CD14-positive monocyte (primary cell): ENCODE measurements at regions not wholly inside any gene's neighbourhood (a gene's known extent, or its start where the extent isn't known, plus 50 kb on each side); places are given as distances from the start of the nearest gene placed in this dataset.

ENCODE experiments used
- DNase-seq, 3 donors: peaks; one replicate each; pipeline ENCODE4 v3.0.0-alpha.2; 2011 to 2022
- H2AFZ ChIP-seq: 2 replicates; pipeline ENCODE4 v1.6.0; 2012; ENCODE audit warnings: mild to moderate bottlenecking, low read depth, low read length, inconsistent platforms; ENCODE audit not compliant: insufficient read depth, poor library complexity, severe bottlenecking
- H3K27ac ChIP-seq, 2 donors: 1 replicate in 1 of 2; 2 replicates in 1 of 2; pipeline ENCODE4 v1.5.1; 2012 to 2013; ENCODE audit warnings: low read length in 2 of 2, control low read depth in 1 of 2, inconsistent platforms in 1 of 2, low read depth in 1 of 2, mild to moderate bottlenecking in 1 of 2
- H3K27me3 ChIP-seq, 2 donors: one replicate each; pipeline versions ENCODE4 v1.6.0 to v1.6.1; 2011 to 2013; ENCODE audit warnings: low read length in 2 of 2; ENCODE audit not compliant: control insufficient read depth in 2 of 2, insufficient read depth in 2 of 2
- H3K36me3 ChIP-seq, 2 donors: replicated peaks in 1 of 2; 1 replicate in 1 of 2; 2 replicates in 1 of 2; pipeline versions ENCODE4 v1.5.1 to v1.6.1; 2012 to 2013; ENCODE audit warnings: low read length in 2 of 2, control low read depth in 1 of 2, inconsistent platforms in 1 of 2, mild to moderate bottlenecking in 1 of 2; ENCODE audit not compliant: insufficient read depth in 2 of 2, control insufficient read depth in 1 of 2
- H3K4me1 ChIP-seq, 2 donors: 1 replicate in 1 of 2; 2 replicates in 1 of 2; pipeline versions ENCODE4 v1.5.1 to v1.6.1; 2012 to 2013; ENCODE audit warnings: low read length in 2 of 2, control low read depth in 1 of 2, inconsistent platforms in 1 of 2, mild to moderate bottlenecking in 1 of 2, moderate library complexity in 1 of 2; ENCODE audit not compliant: insufficient read depth in 2 of 2, control insufficient read depth in 1 of 2
- H3K4me2 ChIP-seq: replicated peaks from 2 replicates; pipeline ENCODE3; 2012; ENCODE audit warnings: low read length, moderate library complexity, mild to moderate bottlenecking; ENCODE audit not compliant: poor library complexity, severe bottlenecking; ENCODE audit errors: extremely low read depth
- H3K4me3 ChIP-seq, 3 experiments: fragments of 200-600 bp in 1 of 3; sonication (generic) in 1 of 3; replicated peaks in 1 of 3; 1 replicate in 2 of 3; 2 replicates in 1 of 3; pipeline ENCODE4 v1.5.1; 2011 to 2013; ENCODE audit warnings: low read length in 3 of 3, mild to moderate bottlenecking in 3 of 3, control low read depth in 2 of 3, low read depth in 2 of 3, inconsistent platforms in 1 of 3, moderate library complexity in 1 of 3
- H3K79me2 ChIP-seq: 2 replicates; pipeline ENCODE4 v1.6.0; 2012; ENCODE audit warnings: mild to moderate bottlenecking, control low read depth, inconsistent platforms, low read length, moderate library complexity; ENCODE audit not compliant: insufficient read depth
- H3K9ac ChIP-seq: 2 replicates; pipeline ENCODE4 v1.6.0; 2017; ENCODE audit warnings: low read length, mild to moderate bottlenecking; ENCODE audit not compliant: insufficient read depth, poor library complexity, severe bottlenecking
- H3K9me3 ChIP-seq, 2 donors: replicated peaks in 1 of 2; 1 replicate in 1 of 2; 2 replicates in 1 of 2; pipeline versions ENCODE4 v1.5.1 to v1.6.1; 2012 to 2013; ENCODE audit warnings: low read length in 2 of 2, control low read depth in 1 of 2; ENCODE audit not compliant: control insufficient read depth in 1 of 2, insufficient read depth in 1 of 2
- H4K20me1 ChIP-seq: 2 replicates; pipeline ENCODE4 v1.6.0; 2012; ENCODE audit warnings: mild to moderate bottlenecking, low read length, control low read depth, moderate library complexity; ENCODE audit not compliant: insufficient read depth
- H3K27ac Mint-ChIP-seq, 7 donors: one replicate each; pipeline ENCODE4 v1.8.0; 2020; ENCODE audit warnings: mild to moderate bottlenecking in 7 of 7, mixed read lengths in 7 of 7, moderate library complexity in 6 of 7, inconsistent platforms in 2 of 7
- H3K27me3 Mint-ChIP-seq, 3 donors: one replicate each; pipeline ENCODE4 v1.8.0; 2021 to 2022; ENCODE audit warnings: low read depth in 3 of 3, mild to moderate bottlenecking in 3 of 3, mixed read lengths in 3 of 3, moderate library complexity in 3 of 3, inconsistent platforms in 1 of 3
- H3K36me3 Mint-ChIP-seq, 2 donors: one replicate each; pipeline ENCODE4 v1.8.0; 2020; ENCODE audit warnings: mixed read lengths in 2 of 2, inconsistent platforms in 1 of 2, mild to moderate bottlenecking in 1 of 2
- H3K4me1 Mint-ChIP-seq: one replicate; pipeline ENCODE4 v1.8.0; 2020; ENCODE audit warnings: mild to moderate bottlenecking, mixed read lengths
- H3K4me3 Mint-ChIP-seq, 2 donors: one replicate each; pipeline ENCODE4 v1.8.0; 2020; ENCODE audit warnings: mild to moderate bottlenecking in 2 of 2, mixed read lengths in 2 of 2, moderate library complexity in 1 of 2
- H3K9me3 Mint-ChIP-seq, 7 donors: one replicate each; pipeline ENCODE4 v1.8.0; 2020 to 2022; ENCODE audit warnings: mixed read lengths in 7 of 7, mild to moderate bottlenecking in 6 of 7, moderate library complexity in 6 of 7, inconsistent platforms in 2 of 7
- CTCF ChIP-seq: fragments of 200-600 bp; IDR thresholded peaks from one replicate; pipeline ENCODE4 v1.8.0; 2022; ENCODE audit warnings: antibody characterized with exemption, mild to moderate bottlenecking
- WGBS: methylation state at CpG from one replicate; pipeline ENCODE4 v1.1.5; 2013; ENCODE audit warnings: missing lambda C conversion rate; ENCODE audit not compliant: insufficient coverage; 5-methylcytosine and 5-hydroxymethylcytosine counted together
- intact Hi-C, 2 donors: fragments of 100-400 bp; cut with micrococcal nuclease; formaldehyde crosslinking; loops; one replicate each; pipeline versions ENCODE4 v1.15.0 to v1.15.1; 2023

GRCh38 chr6:144606083-144606482 is 320.9 kb downstream of the UTRN start:
- H3K27ac ChIP-seq = no peak overlapping the region
- peaks cover 0 to 7% (median 0%) of the 10 kb centered on the region in 7 donors for H3K9me3 Mint-ChIP-seq
- peak overlapping the region in 1 of 7 donors; percentile 1 for H3K27ac Mint-ChIP-seq
- H3K4me1 Mint-ChIP-seq = peaks cover 20% of the 10 kb centered on the region
- H3K27me3 ChIP-seq = no peaks in the 10 kb centered on the region
- intact Hi-C loops = no loop called here
- H3K4me2 ChIP-seq = no peak overlapping the region
- H3K4me1 ChIP-seq = peaks cover 13 to 14% of the 10 kb centered on the region in 2 donors
- no peak overlapping the region for H3K4me3 Mint-ChIP-seq
- no peaks in the 10 kb centered on the region for H3K27me3 Mint-ChIP-seq
- no peak overlapping the region for H3K9ac ChIP-seq
- WGBS = no CpG with 5 or more reads among the region's 2 CpGs
- no peaks in the 10 kb centered on the region for H3K79me2 ChIP-seq
- no peak overlapping the region for H3K4me3 ChIP-seq
- H3K36me3 Mint-ChIP-seq = peaks cover 21 to 24% of the 10 kb centered on the region in 2 donors
- no peak overlapping the region for H2AFZ ChIP-seq
- no peak for DNase-seq
- no peaks in the 10 kb centered on the region for H3K9me3 ChIP-seq
- H4K20me1 ChIP-seq = no peaks in the 10 kb centered on the region
- peaks cover 0 to under 1% of the 10 kb centered on the region in 2 donors for H3K36me3 ChIP-seq
- TF ChIP-seq CTCF = no peak

GRCh38 chr6:144607998-144608735 is 323.0 kb downstream of the UTRN start:
- WGBS = no CpG with 5 or more reads among the region's 5 CpGs
- Mint-ChIP-seq H3K36me3 (peaks cover 17 to 22% of the 10 kb centered on the region in 2 donors), H3K9me3 (peaks cover 0 to 2% (median 0%) of the 10 kb centered on the region in 7 donors), H3K27ac (peak overlapping the region in 3 of 7 donors; percentile 2 to 84 (median 51)), H3K4me3 (peak overlapping the region in 1 of 2 donors; percentile 51), H3K4me1 (peaks cover 20% of the 10 kb centered on the region), H3K27me3 (no peaks in the 10 kb centered on the region)
- Histone ChIP-seq H3K4me2 (peak overlapping the region; percentile 19), H3K79me2 (no peaks in the 10 kb centered on the region), H3K4me3 (no peak overlapping the region), H3K27me3 (no peaks in the 10 kb centered on the region), H4K20me1 (no peaks in the 10 kb centered on the region), H3K27ac (peak overlapping the region in 1 of 2 donors; percentile 27), H3K4me1 (peaks cover 13 to 14% of the 10 kb centered on the region in 2 donors), H3K9me3 (no peaks in the 10 kb centered on the region), H3K9ac (no peak overlapping the region), H2AFZ (no peak overlapping the region), H3K36me3 (no peaks in the 10 kb centered on the region)
- TF ChIP-seq CTCF = no peak
- DNase-seq = peak in 2 of 3 donors; percentile 21 to 54
- intact Hi-C loops = no loop called here
